GM12891 (cell line): ENCODE measurements at regions not wholly inside any gene's neighbourhood (a gene's known extent, or its start where the extent isn't known, plus 50 kb on each side); places are given as distances from the start of the nearest gene placed in this dataset.

ENCODE experiments used
- POLR2A ChIP-seq: IDR thresholded peaks from 2 replicates; pipeline ENCODE4 v1.6.1; 2011; ENCODE audit warnings: low read depth, low read length, control low read depth
- POLR2AphosphoS5 ChIP-seq: IDR thresholded peaks from 2 replicates; pipeline ENCODE4 v1.6.1; 2011; ENCODE audit warnings: low read depth, low read length, control low read depth
- TAF1 ChIP-seq: IDR thresholded peaks from 2 replicates; pipeline ENCODE4 v1.6.1; 2011; ENCODE audit warnings: low read depth, low read length, control low read depth

DNA sequence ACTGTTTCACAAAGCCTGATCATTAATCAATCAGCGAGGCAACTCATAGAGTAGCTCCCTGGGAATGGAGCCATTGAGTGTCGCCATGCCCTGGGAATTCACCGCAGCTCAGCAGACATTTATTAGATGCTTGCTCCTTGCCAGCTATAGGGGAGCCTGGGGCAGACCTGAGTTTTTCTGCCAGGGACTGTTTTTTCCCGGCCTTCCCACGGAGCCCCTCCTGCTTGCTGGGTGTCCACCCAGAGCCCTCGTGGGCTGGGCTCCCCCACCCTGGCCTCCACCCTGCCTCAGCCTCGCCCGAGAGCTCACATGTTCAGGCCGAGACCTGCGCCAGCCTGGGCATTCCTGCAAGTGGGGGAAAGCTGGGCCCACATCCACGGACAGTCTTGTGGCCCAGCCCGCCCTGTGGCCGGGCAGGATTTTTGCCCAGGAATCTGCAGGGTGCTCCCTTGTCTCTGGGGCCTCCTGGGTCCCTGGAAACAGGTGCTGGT is 64.9 kb downstream of the SMIM38 start:
- TF ChIP-seq POLR2A (no peak), POLR2AphosphoS5 (no peak), TAF1 (no peak)
